ENCODE measurements at regions not wholly inside any gene's neighbourhood (a gene's known extent, or its start where the extent isn't known, plus 50 kb on each side); places are given as distances from the start of the nearest gene placed in this dataset.

DNA sequence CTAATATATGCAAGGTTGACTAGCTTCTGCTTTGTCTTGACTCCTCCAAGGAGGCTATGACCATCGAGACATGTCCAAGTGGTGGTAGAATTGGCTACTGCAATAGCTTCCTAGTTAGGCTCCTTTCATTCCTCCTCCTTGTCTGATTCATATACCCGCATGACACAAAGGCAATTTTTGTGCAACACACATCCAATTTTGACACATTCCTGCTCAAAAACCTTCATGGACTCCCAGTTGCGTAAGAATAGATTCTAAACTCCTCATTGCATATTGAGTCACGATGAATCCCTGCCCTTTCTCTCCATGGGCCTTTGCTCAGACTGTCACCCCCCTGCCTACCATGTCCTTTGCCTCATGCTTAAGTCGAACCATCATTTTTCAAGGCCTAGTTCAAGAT lies 344.5 kb downstream of the ACTL7B start:
- no peaks in the 10 kb centered on the region for H3K27me3 ChIP-seq (ENCODE audit: control insufficient read depth, insufficient read depth, low read length)
- H3K9ac ChIP-seq (ENCODE audit: low read depth, low read length) = no peak overlapping the region
- H3K4me1 ChIP-seq (ENCODE audit: control insufficient read depth, insufficient read depth, low read length) = no peaks in the 10 kb centered on the region
- H3K9me3 ChIP-seq (ENCODE audit: control insufficient read depth, insufficient read depth, low read length) = no peaks in the 10 kb centered on the region
- H3K36me3 ChIP-seq (ENCODE audit: control insufficient read depth, insufficient read depth, low read length) = no peaks in the 10 kb centered on the region
- no peak overlapping the region for H3K4me3 ChIP-seq (ENCODE audit: low read depth, low read length)

DNA sequence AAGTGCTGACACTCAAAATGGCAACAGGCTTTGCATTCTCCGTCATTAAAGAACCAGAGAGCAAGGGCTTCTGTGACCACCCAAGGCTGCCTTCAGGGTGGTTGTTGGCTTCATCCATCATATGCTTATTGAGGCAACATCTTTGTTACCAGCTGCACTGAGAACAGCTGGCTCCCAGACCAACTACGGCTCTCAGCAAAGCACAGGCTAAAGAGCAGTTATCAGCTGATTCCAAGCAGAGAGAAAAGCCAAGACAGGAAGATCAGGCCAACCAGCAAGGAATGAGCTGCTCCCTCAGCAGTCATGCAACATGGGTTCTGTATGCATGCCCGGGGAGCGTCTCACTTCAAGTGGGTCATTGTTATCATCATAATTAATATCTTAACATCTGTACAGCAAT lies 358.9 kb downstream of the ACTL7B start:
- no peaks in the 10 kb centered on the region for H3K36me3 ChIP-seq (ENCODE audit: control insufficient read depth, insufficient read depth, low read length)
- H3K4me3 ChIP-seq (ENCODE audit: low read depth, low read length) = no peak overlapping the region
- H3K9ac ChIP-seq (ENCODE audit: low read depth, low read length) = no peak overlapping the region
- no peaks in the 10 kb centered on the region for H3K4me1 ChIP-seq (ENCODE audit: control insufficient read depth, insufficient read depth, low read length)
- no peaks in the 10 kb centered on the region for H3K27me3 ChIP-seq (ENCODE audit: control insufficient read depth, insufficient read depth, low read length)
- H3K9me3 ChIP-seq (ENCODE audit: control insufficient read depth, insufficient read depth, low read length) = no peaks in the 10 kb centered on the region

DNA sequence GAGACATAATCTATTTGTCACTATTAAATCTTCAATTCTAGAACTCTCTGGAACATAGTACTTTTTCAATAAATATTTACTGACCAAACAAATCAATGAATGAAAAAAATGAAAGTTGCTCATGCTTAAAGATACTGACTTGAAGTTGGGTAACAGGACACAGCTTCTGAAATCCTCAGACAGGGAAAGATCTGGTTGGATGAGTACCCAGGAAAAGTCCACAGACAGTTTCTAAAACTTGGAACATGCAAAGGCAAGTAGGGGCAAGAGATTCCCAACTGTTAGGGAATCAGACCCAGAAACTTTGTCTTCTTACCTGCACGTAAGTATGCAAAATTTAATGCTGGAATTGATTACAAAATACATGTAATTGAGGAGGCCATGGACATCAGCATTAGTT lies 366.2 kb downstream of the ACTL7B start:
- H3K9me3 ChIP-seq (ENCODE audit: control insufficient read depth, insufficient read depth, low read length) = no peaks in the 10 kb centered on the region
- no peaks in the 10 kb centered on the region for H3K27me3 ChIP-seq (ENCODE audit: control insufficient read depth, insufficient read depth, low read length)
- no peaks in the 10 kb centered on the region for H3K36me3 ChIP-seq (ENCODE audit: control insufficient read depth, insufficient read depth, low read length)
- H3K9ac ChIP-seq (ENCODE audit: low read depth, low read length) = no peak overlapping the region
- no peak overlapping the region for H3K4me3 ChIP-seq (ENCODE audit: low read depth, low read length)
- H3K4me1 ChIP-seq (ENCODE audit: control insufficient read depth, insufficient read depth, low read length) = no peaks in the 10 kb centered on the region

DNA sequence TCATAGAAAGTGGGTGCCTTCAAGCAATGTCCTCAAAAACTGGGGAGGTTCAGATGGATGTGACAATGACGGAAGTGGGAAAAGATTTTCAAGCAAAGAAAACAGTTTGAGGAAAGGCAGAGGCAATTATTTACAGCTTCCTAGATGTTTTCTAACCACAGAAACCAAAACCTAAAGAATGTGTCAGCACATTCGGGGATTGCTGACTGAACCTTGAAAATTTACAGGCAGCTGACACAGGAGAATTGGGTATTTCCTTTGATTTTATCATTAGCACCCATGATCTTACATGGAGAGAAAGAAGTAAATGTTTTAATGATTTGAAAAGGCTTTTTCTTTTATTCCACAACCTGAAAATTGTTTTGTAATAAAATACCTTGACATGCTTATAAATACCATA lies 369.0 kb downstream of the ACTL7B start:
- Histone ChIP-seq H3K9ac (ENCODE audit: low read depth, low read length) (no peak overlapping the region), H3K36me3 (ENCODE audit: control insufficient read depth, insufficient read depth, low read length) (no peaks in the 10 kb centered on the region), H3K27me3 (ENCODE audit: control insufficient read depth, insufficient read depth, low read length) (no peaks in the 10 kb centered on the region), H3K4me3 (ENCODE audit: low read depth, low read length) (no peak overlapping the region), H3K4me1 (ENCODE audit: control insufficient read depth, insufficient read depth, low read length) (no peaks in the 10 kb centered on the region), H3K9me3 (ENCODE audit: control insufficient read depth, insufficient read depth, low read length) (no peaks in the 10 kb centered on the region)

DNA sequence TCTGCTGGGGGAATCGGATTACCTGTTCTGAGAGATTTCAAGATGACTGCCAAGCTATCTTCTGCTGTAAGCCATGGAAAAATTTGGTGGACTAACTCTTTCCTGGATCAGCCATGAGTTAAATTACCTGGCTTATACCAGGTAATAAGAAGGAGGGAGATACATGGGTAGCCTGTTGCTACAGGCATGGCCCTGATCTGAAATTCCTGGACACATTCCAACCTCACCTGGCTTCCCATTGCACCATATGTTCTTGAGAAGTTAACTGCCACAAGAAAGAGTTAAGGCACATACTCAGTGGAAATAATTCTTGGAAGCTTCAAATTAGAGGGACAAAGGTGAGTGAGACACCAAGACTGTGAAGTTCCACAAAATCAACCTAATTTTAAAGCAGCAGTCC lies 371.3 kb downstream of the ACTL7B start:
- Histone ChIP-seq H3K9me3 (ENCODE audit: control insufficient read depth, insufficient read depth, low read length) (no peaks in the 10 kb centered on the region), H3K27me3 (ENCODE audit: control insufficient read depth, insufficient read depth, low read length) (no peaks in the 10 kb centered on the region), H3K9ac (ENCODE audit: low read depth, low read length) (no peak overlapping the region), H3K4me1 (ENCODE audit: control insufficient read depth, insufficient read depth, low read length) (no peaks in the 10 kb centered on the region), H3K36me3 (ENCODE audit: control insufficient read depth, insufficient read depth, low read length) (no peaks in the 10 kb centered on the region), H3K4me3 (ENCODE audit: low read depth, low read length) (no peak overlapping the region)

DNA sequence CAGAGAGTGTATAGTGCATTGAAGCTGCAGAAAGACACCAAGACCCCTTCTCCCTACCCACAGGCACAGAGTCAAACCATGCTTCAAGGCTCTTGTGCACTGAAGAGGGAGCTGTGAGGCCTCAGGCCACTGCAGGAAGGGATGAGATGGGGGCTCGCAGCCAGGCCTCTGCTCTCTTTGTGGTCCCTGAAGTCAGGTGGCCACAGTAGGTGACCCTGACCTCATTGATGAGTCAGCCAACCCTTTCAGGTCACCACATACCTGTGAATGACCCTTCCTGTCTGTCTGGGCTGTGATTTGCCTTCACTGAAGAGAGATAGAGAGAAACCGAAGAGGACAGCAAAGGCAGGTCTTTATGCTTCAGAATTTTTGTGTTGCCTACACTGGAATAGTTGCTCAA lies 372.1 kb downstream of the ACTL7B start:
- Histone ChIP-seq H3K27me3 (ENCODE audit: control insufficient read depth, insufficient read depth, low read length) (no peaks in the 10 kb centered on the region), H3K4me3 (ENCODE audit: low read depth, low read length) (no peak overlapping the region), H3K9ac (ENCODE audit: low read depth, low read length) (no peak overlapping the region), H3K9me3 (ENCODE audit: control insufficient read depth, insufficient read depth, low read length) (no peaks in the 10 kb centered on the region), H3K36me3 (ENCODE audit: control insufficient read depth, insufficient read depth, low read length) (no peaks in the 10 kb centered on the region), H3K4me1 (ENCODE audit: control insufficient read depth, insufficient read depth, low read length) (no peaks in the 10 kb centered on the region)

DNA sequence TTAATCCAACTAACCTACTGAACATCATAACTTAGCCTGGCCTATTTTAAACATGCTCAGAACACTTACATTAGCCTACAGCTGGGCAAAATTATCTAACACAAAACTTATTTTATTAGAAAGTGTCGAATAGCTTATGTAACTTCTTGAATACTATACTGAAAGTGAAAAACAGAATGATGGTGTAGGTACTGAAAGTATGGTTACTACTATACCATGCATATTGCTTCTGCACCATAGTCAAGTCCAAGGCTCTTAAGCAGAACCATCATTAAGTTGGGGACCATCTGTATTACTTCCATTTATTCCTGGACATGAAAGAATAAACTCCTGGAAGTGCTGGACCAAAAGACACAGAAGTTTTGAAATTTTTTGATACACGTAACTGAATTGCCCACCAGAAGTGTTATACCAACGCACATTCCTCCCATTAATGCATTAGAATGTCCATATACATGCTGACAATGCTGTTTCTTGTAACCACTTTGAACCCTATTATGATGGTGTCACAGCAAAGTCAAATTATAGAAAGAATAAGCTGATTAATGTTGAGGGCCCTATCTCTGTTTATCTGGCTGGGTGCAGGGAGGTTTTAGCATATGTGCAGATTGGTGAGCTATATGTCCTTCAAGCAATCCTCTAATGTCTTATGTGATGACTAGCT lies 375.7 kb downstream of the ACTL7B start:
- Histone ChIP-seq H3K36me3 (ENCODE audit: control insufficient read depth, insufficient read depth, low read length) (no peaks in the 10 kb centered on the region), H3K4me1 (ENCODE audit: control insufficient read depth, insufficient read depth, low read length) (no peaks in the 10 kb centered on the region), H3K27me3 (ENCODE audit: control insufficient read depth, insufficient read depth, low read length) (no peaks in the 10 kb centered on the region), H3K9ac (ENCODE audit: low read depth, low read length) (no peak overlapping the region), H3K9me3 (ENCODE audit: control insufficient read depth, insufficient read depth, low read length) (no peaks in the 10 kb centered on the region), H3K4me3 (ENCODE audit: low read depth, low read length) (no peak overlapping the region)

DNA sequence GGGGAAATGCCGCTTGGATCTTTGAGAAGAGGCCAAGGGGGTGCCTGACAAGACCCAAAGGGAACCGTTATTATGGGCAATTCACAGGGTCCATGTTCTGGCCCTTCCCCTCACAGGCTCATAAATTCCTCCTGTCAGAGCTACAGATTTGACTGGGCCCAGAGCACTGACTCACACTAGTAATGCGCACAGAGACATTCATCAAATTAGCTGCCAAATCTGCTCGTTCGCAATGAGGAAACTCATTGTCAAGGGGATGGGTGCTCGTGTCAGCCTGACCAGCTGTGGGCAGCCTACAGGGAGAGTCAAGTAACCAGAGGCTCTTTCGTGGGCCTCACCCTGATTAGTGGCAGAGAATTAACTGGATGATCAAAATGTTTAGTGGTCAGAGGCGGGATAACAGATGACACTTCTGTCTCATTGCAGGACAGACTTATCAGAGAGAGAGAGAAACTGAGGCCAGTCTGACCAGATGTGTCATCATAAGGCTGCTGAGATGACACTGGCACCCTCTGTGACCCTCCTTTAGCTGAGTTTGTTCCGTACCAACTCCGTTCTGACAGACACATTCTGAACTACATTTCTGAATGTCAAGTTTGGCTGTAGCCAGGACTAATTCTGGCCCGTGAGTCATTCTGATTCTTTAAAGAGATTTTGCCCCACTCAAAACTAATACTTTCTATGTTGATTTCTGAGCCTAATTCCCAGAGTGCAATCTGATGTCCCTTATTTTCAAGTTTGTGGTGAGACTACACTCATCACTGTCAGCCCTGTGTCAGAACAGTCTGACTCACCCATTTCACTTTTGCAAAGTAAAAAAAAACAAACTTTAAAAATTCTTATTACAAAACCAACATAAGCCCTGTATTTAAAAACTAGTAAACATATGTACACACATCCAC lies 377.1 kb downstream of the ACTL7B start:
- Histone ChIP-seq H3K9me3 (ENCODE audit: control insufficient read depth, insufficient read depth, low read length) (no peaks in the 10 kb centered on the region), H3K4me3 (ENCODE audit: low read depth, low read length) (no peak overlapping the region), H3K9ac (ENCODE audit: low read depth, low read length) (no peak overlapping the region), H3K36me3 (ENCODE audit: control insufficient read depth, insufficient read depth, low read length) (no peaks in the 10 kb centered on the region), H3K27me3 (ENCODE audit: control insufficient read depth, insufficient read depth, low read length) (no peaks in the 10 kb centered on the region), H3K4me1 (ENCODE audit: control insufficient read depth, insufficient read depth, low read length) (peaks cover 4% of the 10 kb centered on the region)

DNA sequence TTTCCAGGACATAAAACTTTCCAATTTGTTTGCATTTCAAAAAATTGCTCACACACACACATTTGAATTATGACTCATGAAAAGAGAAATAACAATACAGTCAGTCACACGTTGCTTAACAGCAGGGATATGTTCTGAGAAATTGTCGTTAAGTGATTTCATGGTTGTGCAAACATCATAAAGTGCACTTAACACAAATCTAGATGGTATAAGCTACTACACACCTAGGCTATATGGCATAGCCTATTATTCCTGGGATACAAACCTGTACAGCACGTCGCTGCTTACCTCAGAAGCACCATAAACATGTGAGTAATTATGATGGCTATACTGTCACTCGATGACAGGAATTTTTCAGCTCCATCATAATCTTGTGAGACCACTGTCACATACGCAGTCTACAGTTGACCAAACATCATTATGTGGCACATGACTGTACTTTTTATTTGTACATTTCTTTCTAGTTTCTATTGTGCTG lies 378.2 kb downstream of the ACTL7B start:
- H3K9me3 ChIP-seq (ENCODE audit: control insufficient read depth, insufficient read depth, low read length) = no peaks in the 10 kb centered on the region
- H3K4me3 ChIP-seq (ENCODE audit: low read depth, low read length) = no peak overlapping the region
- peaks cover 5% of the 10 kb centered on the region for H3K4me1 ChIP-seq (ENCODE audit: control insufficient read depth, insufficient read depth, low read length)
- no peaks in the 10 kb centered on the region for H3K27me3 ChIP-seq (ENCODE audit: control insufficient read depth, insufficient read depth, low read length)
- H3K9ac ChIP-seq (ENCODE audit: low read depth, low read length) = no peak overlapping the region
- no peaks in the 10 kb centered on the region for H3K36me3 ChIP-seq (ENCODE audit: control insufficient read depth, insufficient read depth, low read length)

DNA sequence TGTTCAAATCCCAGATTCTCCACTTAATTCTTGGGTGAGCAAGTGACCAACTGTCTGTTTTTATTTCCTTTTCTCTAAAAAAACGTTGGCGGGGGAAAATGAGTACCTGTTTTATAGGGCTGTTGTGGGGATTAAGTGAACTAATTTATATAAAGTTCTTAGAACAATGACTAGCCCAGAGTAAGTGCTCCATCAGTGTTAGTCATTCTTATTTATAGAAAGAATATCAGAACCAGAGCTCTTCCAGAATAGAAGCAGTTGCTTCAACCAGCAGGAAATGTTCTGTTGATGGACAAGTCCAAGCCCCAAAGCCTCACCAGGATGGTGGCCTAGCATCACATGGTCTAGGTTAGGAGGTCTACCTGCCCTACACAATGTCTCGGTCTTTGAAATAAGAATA lies 379.2 kb downstream of the ACTL7B start:
- H3K9me3 ChIP-seq (ENCODE audit: control insufficient read depth, insufficient read depth, low read length) = no peaks in the 10 kb centered on the region
- no peaks in the 10 kb centered on the region for H3K36me3 ChIP-seq (ENCODE audit: control insufficient read depth, insufficient read depth, low read length)
- peaks cover 5% of the 10 kb centered on the region for H3K4me1 ChIP-seq (ENCODE audit: control insufficient read depth, insufficient read depth, low read length)
- H3K4me3 ChIP-seq (ENCODE audit: low read depth, low read length) = no peak overlapping the region
- no peak overlapping the region for H3K9ac ChIP-seq (ENCODE audit: low read depth, low read length)
- no peaks in the 10 kb centered on the region for H3K27me3 ChIP-seq (ENCODE audit: control insufficient read depth, insufficient read depth, low read length)

DNA sequence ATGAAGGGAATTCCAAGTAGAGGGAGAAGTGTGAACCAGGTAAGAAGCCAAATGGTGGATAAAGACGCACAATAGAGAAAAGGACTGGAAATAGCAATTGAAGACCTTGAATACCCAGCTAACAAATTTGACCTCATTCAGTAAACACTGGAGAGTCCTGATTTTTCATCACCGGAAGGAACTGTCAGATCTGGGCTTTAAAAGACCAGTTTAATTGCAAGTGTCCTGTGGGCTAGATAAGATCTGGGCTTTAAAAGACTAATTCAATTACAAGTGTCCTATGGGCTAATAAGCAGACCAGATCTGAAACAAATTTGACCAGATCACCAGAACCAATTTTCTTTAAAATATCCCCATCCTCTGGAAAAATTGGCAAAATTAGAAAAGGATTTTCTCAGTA lies 380.0 kb downstream of the ACTL7B start:
- Histone ChIP-seq H3K4me1 (ENCODE audit: control insufficient read depth, insufficient read depth, low read length) (peaks cover 5% of the 10 kb centered on the region), H3K9me3 (ENCODE audit: control insufficient read depth, insufficient read depth, low read length) (no peaks in the 10 kb centered on the region), H3K4me3 (ENCODE audit: low read depth, low read length) (no peak overlapping the region), H3K27me3 (ENCODE audit: control insufficient read depth, insufficient read depth, low read length) (no peaks in the 10 kb centered on the region), H3K36me3 (ENCODE audit: control insufficient read depth, insufficient read depth, low read length) (no peaks in the 10 kb centered on the region), H3K9ac (ENCODE audit: low read depth, low read length) (no peak overlapping the region)

DNA sequence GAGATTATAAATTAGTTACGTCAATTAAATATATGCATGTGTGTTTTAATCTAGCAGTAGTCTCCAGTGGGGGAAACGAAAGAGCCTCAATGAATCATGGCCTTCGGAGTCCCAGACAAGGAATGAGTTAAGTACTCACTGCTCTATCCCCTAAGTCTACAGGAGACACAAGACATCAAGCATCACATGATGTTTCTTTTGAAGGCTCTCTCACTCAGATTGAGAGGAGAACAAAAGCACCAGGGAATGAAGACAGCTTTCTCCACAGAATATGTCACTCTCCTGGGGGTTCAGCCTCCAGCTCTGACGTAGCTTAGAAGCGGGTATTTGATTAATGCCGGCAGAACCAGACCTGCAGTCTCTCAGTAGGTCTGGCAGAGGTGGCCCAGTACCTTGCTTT lies 381.4 kb downstream of the ACTL7B start:
- Histone ChIP-seq H3K36me3 (ENCODE audit: control insufficient read depth, insufficient read depth, low read length) (no peaks in the 10 kb centered on the region), H3K27me3 (ENCODE audit: control insufficient read depth, insufficient read depth, low read length) (no peaks in the 10 kb centered on the region), H3K4me1 (ENCODE audit: control insufficient read depth, insufficient read depth, low read length) (peaks cover 5% of the 10 kb centered on the region), H3K9ac (ENCODE audit: low read depth, low read length) (no peak overlapping the region), H3K9me3 (ENCODE audit: control insufficient read depth, insufficient read depth, low read length) (no peaks in the 10 kb centered on the region), H3K4me3 (ENCODE audit: low read depth, low read length) (no peak overlapping the region)

Data from iPS-15b (cell line).